OCI-LY7 (cell line): ENCODE measurements at regions not wholly inside any gene's neighbourhood (a gene's known extent, or its start where the extent isn't known, plus 50 kb on each side); places are given as distances from the start of the nearest gene placed in this dataset.

Experiments
- EZH2phosphoT487 ChIP-seq: fragments of 200-600 bp; sonication (generic); IDR thresholded peaks from 2 replicates; pipeline ENCODE4 v1.6.1; 2018; ENCODE audit warnings: low read depth, borderline replicate concordance, mild to moderate bottlenecking, mixed run types, antibody characterized with exemption, low read length, moderate library complexity, mixed read lengths
- TF ChIP-seq, protein P1 (sequence below): fragments of 200-600 bp; sonication (generic); conservative IDR thresholded peaks from 2 replicates; pipeline ENCODE4 v1.5.1; 2014; ENCODE audit warnings: mild to moderate bottlenecking, antibody characterized with exemption, low read length, moderate library complexity, mixed read lengths

DNA sequence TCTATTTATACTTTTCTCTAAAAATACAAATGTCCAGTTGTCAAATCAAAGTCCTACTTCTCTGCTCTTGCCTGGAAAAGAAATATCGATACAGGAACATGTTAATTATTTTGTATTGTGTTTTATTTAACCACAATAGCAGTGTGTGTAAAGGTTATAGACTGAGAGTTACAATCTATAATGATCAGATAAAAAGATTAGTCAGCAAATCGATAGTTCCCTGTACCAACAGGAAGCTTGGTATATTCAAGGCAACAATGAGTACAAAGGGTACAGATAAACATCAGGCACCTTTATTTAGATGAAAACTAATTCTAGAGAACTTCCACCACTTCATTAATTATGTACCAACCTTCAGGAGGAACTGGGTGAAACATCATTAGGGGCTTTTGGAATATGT, 469.5 kb downstream of the GBA3 start:
- TF ChIP-seq, protein P1, sequence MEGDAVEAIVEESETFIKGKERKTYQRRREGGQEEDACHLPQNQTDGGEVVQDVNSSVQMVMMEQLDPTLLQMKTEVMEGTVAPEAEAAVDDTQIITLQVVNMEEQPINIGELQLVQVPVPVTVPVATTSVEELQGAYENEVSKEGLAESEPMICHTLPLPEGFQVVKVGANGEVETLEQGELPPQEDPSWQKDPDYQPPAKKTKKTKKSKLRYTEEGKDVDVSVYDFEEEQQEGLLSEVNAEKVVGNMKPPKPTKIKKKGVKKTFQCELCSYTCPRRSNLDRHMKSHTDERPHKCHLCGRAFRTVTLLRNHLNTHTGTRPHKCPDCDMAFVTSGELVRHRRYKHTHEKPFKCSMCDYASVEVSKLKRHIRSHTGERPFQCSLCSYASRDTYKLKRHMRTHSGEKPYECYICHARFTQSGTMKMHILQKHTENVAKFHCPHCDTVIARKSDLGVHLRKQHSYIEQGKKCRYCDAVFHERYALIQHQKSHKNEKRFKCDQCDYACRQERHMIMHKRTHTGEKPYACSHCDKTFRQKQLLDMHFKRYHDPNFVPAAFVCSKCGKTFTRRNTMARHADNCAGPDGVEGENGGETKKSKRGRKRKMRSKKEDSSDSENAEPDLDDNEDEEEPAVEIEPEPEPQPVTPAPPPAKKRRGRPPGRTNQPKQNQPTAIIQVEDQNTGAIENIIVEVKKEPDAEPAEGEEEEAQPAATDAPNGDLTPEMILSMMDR, result no peak
- no peak for TF ChIP-seq EZH2phosphoT487
